ENCODE measurements at regions not wholly inside any gene's neighbourhood (a gene's known extent, or its start where the extent isn't known, plus 50 kb on each side); places are given as distances from the start of the nearest gene placed in this dataset.

GRCh38 chr4:153107246-153107645 lies 97.0 kb upstream of the TRIM2 start:
- H3K27me3 ChIP-seq (ENCODE audit: control insufficient read depth, insufficient read depth, low read length): no peaks in the 10 kb centered on the region
- H3K9me3 ChIP-seq (ENCODE audit: control insufficient read depth, insufficient read depth, low read depth, low read length): no peaks in the 10 kb centered on the region
- ATAC-seq (no peak), DNase-seq (ENCODE audit: low read depth, low spot score) (no peak)
- H3K4me1 ChIP-seq (ENCODE audit: control insufficient read depth, insufficient read depth, low read length): no peaks in the 10 kb centered on the region
- H3K4me3 ChIP-seq (ENCODE audit: low read depth in 2 of 2, low read length in 2 of 2): no peak overlapping the region
- no peak overlapping the region for H3K27ac ChIP-seq (ENCODE audit: low read length)
- intact Hi-C loops (cut with micrococcal nuclease; ENCODE audit: unreplicated experiment) (no loop called here), in situ Hi-C loops (cut with HindIII; ENCODE audit: low pct_unique_long_range_greater_than_20kb, low sequenced_read_pairs) (no loop called here)
- CTCF ChIA-PET: no interaction called here
- POLR2A ChIA-PET: no interaction called here
- H3K36me3 ChIP-seq (ENCODE audit: control insufficient read depth, insufficient read depth, low read length): no peaks in the 10 kb centered on the region
- BruUV-seq (replicated peaks): no TSS peak
- TF ChIP-seq CTCF (IDR thresholded peaks at IDR 0.05): no peak
- no peak for TF ChIP-seq POLR2AphosphoS5 (IDR thresholded peaks at IDR 0.05; ENCODE audit: low read depth, low read length)
- no peak for TF ChIP-seq SIN3A (IDR thresholded peaks at IDR 0.05; ENCODE audit: borderline replicate concordance, insufficient read depth, low read depth, low read length)
- no peak for TF ChIP-seq TCF7L2 (IDR thresholded peaks at IDR 0.05; ENCODE audit: low read depth, low read length)
- TF ChIP-seq, protein P1, sequence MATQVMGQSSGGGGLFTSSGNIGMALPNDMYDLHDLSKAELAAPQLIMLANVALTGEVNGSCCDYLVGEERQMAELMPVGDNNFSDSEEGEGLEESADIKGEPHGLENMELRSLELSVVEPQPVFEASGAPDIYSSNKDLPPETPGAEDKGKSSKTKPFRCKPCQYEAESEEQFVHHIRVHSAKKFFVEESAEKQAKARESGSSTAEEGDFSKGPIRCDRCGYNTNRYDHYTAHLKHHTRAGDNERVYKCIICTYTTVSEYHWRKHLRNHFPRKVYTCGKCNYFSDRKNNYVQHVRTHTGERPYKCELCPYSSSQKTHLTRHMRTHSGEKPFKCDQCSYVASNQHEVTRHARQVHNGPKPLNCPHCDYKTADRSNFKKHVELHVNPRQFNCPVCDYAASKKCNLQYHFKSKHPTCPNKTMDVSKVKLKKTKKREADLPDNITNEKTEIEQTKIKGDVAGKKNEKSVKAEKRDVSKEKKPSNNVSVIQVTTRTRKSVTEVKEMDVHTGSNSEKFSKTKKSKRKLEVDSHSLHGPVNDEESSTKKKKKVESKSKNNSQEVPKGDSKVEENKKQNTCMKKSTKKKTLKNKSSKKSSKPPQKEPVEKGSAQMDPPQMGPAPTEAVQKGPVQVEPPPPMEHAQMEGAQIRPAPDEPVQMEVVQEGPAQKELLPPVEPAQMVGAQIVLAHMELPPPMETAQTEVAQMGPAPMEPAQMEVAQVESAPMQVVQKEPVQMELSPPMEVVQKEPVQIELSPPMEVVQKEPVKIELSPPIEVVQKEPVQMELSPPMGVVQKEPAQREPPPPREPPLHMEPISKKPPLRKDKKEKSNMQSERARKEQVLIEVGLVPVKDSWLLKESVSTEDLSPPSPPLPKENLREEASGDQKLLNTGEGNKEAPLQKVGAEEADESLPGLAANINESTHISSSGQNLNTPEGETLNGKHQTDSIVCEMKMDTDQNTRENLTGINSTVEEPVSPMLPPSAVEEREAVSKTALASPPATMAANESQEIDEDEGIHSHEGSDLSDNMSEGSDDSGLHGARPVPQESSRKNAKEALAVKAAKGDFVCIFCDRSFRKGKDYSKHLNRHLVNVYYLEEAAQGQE (IDR thresholded peaks at IDR 0.05; ENCODE audit: insufficient read depth in 1 of 2, low read depth in 2 of 2, low read length in 1 of 2): no peak

DNA sequence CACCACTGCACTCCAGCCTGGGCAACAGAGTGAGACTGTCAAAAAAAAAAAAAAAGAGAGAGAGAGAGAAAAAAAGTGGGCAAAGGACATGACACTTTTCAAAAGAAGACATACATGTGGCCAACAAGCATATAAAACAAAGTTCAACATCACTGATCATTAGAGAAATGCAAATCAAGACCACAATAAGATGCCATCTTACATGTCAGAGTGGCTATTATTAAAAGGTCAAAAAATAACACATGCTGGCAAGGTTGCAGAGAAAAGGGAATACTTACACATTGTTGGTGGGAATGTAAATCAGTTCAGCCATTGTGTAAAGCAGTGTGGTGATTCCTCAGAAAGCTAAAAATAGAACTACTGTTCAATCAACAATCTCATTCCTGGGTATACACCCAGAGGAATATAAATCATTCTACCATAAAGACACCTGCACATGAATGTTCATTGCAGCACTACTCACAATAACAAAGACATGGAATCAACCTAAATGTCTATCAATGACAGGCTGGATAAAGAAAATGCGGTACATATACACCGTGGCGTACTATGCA lies 94.9 kb upstream of the TRIM2 start:
- Histone ChIP-seq H3K36me3 (ENCODE audit: control insufficient read depth, insufficient read depth, low read length) (no peaks in the 10 kb centered on the region), H3K9me3 (ENCODE audit: control insufficient read depth, insufficient read depth, low read depth, low read length) (no peaks in the 10 kb centered on the region), H3K27me3 (ENCODE audit: control insufficient read depth, insufficient read depth, low read length) (no peaks in the 10 kb centered on the region), H3K4me1 (ENCODE audit: control insufficient read depth, insufficient read depth, low read length) (no peaks in the 10 kb centered on the region), H3K27ac (ENCODE audit: low read length) (no peak overlapping the region), H3K4me3 (ENCODE audit: low read depth in 2 of 2, low read length in 2 of 2) (no peak overlapping the region)
- no peak for DNase-seq (ENCODE audit: low read depth, low spot score)
- no peak for TF ChIP-seq POLR2AphosphoS5 (IDR thresholded peaks at IDR 0.05; ENCODE audit: low read depth, low read length)
- TF ChIP-seq CTCF (IDR thresholded peaks at IDR 0.05): no peak
- BruUV-seq (replicated peaks): no TSS peak
- no peak for ATAC-seq
- ChIA-PET CTCF (interaction anchor here (1.0 kb wide), 1 partner anchor 26 kb away, joined by 3 read pairs; no protein-coding TSS in a partner anchor), POLR2A (no interaction called here)
- intact Hi-C loops (cut with micrococcal nuclease; ENCODE audit: unreplicated experiment): no loop called here
- in situ Hi-C loops (cut with HindIII; ENCODE audit: low pct_unique_long_range_greater_than_20kb, low sequenced_read_pairs): no loop called here

Measured in Panc1 (cell line).